Parathyroid adenoma (tissue), 2 donors: ENCODE measurements at regions not wholly inside any gene's neighbourhood (a gene's known extent, or its start where the extent isn't known, plus 50 kb on each side); places are given as distances from the start of the nearest gene placed in this dataset.

Source experiments
- H2AFZ ChIP-seq: fragments of 300-600 bp; sonication (generic); one replicate; pipeline ENCODE4 v1.7.0; 2017; ENCODE audit warnings: antibody characterized with exemption, mild to moderate bottlenecking
- H3K27ac ChIP-seq: fragments of 300-600 bp; sonication (generic); one replicate; pipeline ENCODE4 v1.7.0; 2017
- H3K27me3 ChIP-seq: fragments of 300-600 bp; sonication (generic); one replicate; pipeline ENCODE4 v1.7.0; 2017; ENCODE audit warnings: low read length; ENCODE audit not compliant: control insufficient read depth, insufficient read depth
- H3K36me3 ChIP-seq: fragments of 300-600 bp; sonication (generic); one replicate; pipeline ENCODE4 v1.7.0; 2017; ENCODE audit warnings: low read length; ENCODE audit not compliant: control insufficient read depth, insufficient read depth
- H3K4me1 ChIP-seq: fragments of 300-600 bp; sonication (generic); one replicate; pipeline ENCODE4 v1.7.0; 2017; ENCODE audit warnings: control low read depth
- H3K4me2 ChIP-seq: fragments of 300-600 bp; sonication (generic); one replicate; pipeline ENCODE4 v1.7.0; 2017; ENCODE audit warnings: low read length
- H3K4me3 ChIP-seq: fragments of 300-600 bp; sonication (generic); one replicate; pipeline ENCODE4 v1.7.0; 2017; ENCODE audit warnings: low read depth, low read length
- H3K79me2 ChIP-seq: fragments of 300-600 bp; sonication (generic); one replicate; pipeline ENCODE4 v1.7.0; 2017; ENCODE audit warnings: control low read depth
- H3K9ac ChIP-seq: fragments of 300-600 bp; sonication (generic); one replicate; pipeline ENCODE4 v1.7.0; 2017; ENCODE audit warnings: mild to moderate bottlenecking
- H3K9me3 ChIP-seq: fragments of 300-600 bp; sonication (generic); one replicate; pipeline ENCODE4 v1.7.0; 2017; ENCODE audit warnings: low read length; ENCODE audit not compliant: control insufficient read depth
- CTCF ChIP-seq: fragments of 300-600 bp; sonication (generic); IDR thresholded peaks from one replicate; pipeline ENCODE4 v1.7.0; 2017; ENCODE audit warnings: antibody characterized with exemption, mild to moderate bottlenecking
- donor health status: primary hyperparathyroidism.

DNA sequence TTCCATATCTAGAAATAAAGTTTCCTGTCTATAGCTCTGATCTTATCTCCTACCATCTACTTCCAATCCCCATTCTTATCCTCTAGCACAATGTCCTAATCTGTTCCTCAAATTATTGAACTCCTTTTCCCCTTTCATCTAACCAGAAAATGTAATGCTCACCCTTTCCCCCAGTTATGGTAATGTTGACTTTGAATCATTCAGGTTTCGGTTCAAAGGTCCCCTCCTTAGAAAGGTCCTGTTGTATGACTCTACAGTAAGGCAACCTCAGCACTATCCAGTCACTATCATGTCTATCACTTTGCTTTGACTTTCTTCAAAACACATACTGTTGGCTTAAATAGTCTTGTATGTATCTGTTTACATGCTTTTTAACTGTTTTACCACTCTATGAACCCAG, 264.2 kb upstream of the PCDH15 start:
- no peak overlapping the region for H3K4me3 ChIP-seq
- no peaks in the 10 kb centered on the region for H3K9me3 ChIP-seq
- no peak overlapping the region for H2AFZ ChIP-seq
- H3K79me2 ChIP-seq: no peaks in the 10 kb centered on the region
- H3K27ac ChIP-seq: no peak overlapping the region
- no peaks in the 10 kb centered on the region for H3K36me3 ChIP-seq
- TF ChIP-seq CTCF: no peak
- H3K27me3 ChIP-seq: no peaks in the 10 kb centered on the region
- no peaks in the 10 kb centered on the region for H3K4me1 ChIP-seq
- H3K9ac ChIP-seq: no peak overlapping the region
- H3K4me2 ChIP-seq: no peak overlapping the region

GRCh38 chr10:55063811-55064210, 262.8 kb upstream of the PCDH15 start:
- Histone ChIP-seq H3K27me3 (no peaks in the 10 kb centered on the region), H2AFZ (no peak overlapping the region), H3K4me1 (no peaks in the 10 kb centered on the region), H3K4me3 (no peak overlapping the region), H3K9ac (no peak overlapping the region), H3K79me2 (no peaks in the 10 kb centered on the region), H3K27ac (no peak overlapping the region), H3K4me2 (no peak overlapping the region), H3K9me3 (no peaks in the 10 kb centered on the region), H3K36me3 (no peaks in the 10 kb centered on the region)
- TF ChIP-seq CTCF: no peak

DNA sequence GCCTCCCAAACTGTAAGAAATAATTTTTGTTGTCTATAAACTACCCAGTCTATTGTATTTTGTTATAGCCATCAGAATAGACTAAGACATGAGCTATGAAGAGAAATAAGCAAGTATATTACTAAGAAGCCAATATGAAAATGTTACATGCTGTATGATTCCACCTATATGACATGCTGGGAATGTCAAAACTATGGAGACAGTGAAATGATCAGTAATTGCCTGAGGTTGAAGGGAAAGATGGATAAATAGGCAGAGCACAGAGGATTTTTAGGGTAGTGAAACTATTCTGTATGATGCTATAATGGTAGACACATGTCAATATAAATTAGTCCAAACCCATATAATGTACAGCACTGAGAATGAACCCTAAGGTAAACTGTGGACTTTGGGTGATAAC, 261.3 kb upstream of the PCDH15 start:
- no peaks in the 10 kb centered on the region for H3K4me1 ChIP-seq
- H3K4me3 ChIP-seq: no peak overlapping the region
- no peaks in the 10 kb centered on the region for H3K27me3 ChIP-seq
- no peak overlapping the region for H3K4me2 ChIP-seq
- no peak overlapping the region for H3K27ac ChIP-seq
- no peak overlapping the region for H2AFZ ChIP-seq
- no peaks in the 10 kb centered on the region for H3K36me3 ChIP-seq
- H3K9ac ChIP-seq: no peak overlapping the region
- TF ChIP-seq CTCF: no peak
- H3K9me3 ChIP-seq: no peaks in the 10 kb centered on the region
- no peaks in the 10 kb centered on the region for H3K79me2 ChIP-seq

DNA sequence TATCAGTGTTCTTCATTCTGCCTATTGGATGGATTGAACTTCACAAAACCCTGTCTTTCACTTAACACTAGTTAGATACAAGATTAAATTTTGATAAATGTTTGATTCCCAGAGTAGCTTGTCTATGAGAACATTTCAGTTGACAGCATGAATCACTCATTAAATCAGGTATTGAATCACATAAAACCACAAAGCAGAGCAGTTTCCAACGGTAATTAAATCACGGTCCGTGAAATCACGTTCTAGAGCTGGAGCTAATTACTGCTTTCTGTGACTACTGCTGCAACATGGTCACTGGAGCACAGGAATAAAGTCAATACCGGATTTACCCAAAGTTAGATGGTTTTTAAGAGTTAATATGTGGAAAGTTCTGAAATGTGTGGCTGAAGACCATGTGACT, 257.8 kb upstream of the PCDH15 start:
- no peaks in the 10 kb centered on the region for H3K9me3 ChIP-seq
- H3K4me1 ChIP-seq: no peaks in the 10 kb centered on the region
- no peaks in the 10 kb centered on the region for H3K27me3 ChIP-seq
- H2AFZ ChIP-seq: no peak overlapping the region
- H3K27ac ChIP-seq: no peak overlapping the region
- TF ChIP-seq CTCF: no peak
- H3K4me3 ChIP-seq: no peak overlapping the region
- no peak overlapping the region for H3K9ac ChIP-seq
- no peak overlapping the region for H3K4me2 ChIP-seq
- H3K36me3 ChIP-seq: no peaks in the 10 kb centered on the region
- H3K79me2 ChIP-seq: no peaks in the 10 kb centered on the region

DNA sequence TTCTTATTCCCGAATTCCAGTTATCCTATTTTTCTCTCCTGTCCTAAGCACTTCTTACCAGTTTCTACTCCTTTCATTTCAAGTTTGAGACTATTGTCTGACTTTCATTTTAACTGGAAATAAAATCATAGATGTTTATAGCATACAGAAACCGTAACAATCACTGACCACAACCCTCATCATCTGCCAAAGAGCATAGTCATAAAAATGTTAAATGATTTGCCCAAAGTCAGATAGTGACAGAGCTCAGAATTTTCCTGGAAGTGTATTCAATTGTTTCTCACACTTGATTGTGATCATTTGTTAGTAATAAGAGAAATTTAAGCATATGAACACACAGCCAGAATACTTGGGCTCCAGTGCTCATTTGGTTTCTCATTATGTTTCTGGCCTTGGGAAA, 250.5 kb upstream of the PCDH15 start:
- H3K4me1 ChIP-seq: no peaks in the 10 kb centered on the region
- H3K36me3 ChIP-seq: no peaks in the 10 kb centered on the region
- H3K79me2 ChIP-seq: no peaks in the 10 kb centered on the region
- no peak overlapping the region for H3K9ac ChIP-seq
- no peak overlapping the region for H3K4me2 ChIP-seq
- TF ChIP-seq CTCF: no peak
- H3K4me3 ChIP-seq: no peak overlapping the region
- no peak overlapping the region for H2AFZ ChIP-seq
- H3K27ac ChIP-seq: no peak overlapping the region
- no peaks in the 10 kb centered on the region for H3K27me3 ChIP-seq
- H3K9me3 ChIP-seq: no peaks in the 10 kb centered on the region
